PC-3 (cell line): ENCODE measurements at regions not wholly inside any gene's neighbourhood (a gene's known extent, or its start where the extent isn't known, plus 50 kb on each side); places are given as distances from the start of the nearest gene placed in this dataset.

ENCODE experiments used
- ATAC-seq: fragments of 200-7000 bp; cut with Tn5 transposase; 2 replicates; pipeline ENCODE4 v1.9.1; 2020; ENCODE audit warnings: mild to moderate bottlenecking, moderate library complexity
- BruUV-seq: library from RNA; stranded (reverse); fragments of 400-500 nt; replicated peaks from 2 replicates; lab custom pipeline; 2021; lab: Mats Ljungman, UMichigan
- CTCF ChIA-PET: fragments of 300-600 bp; sonication (Branson Sonifier 250); formaldehyde crosslinking; loops from one replicate; lab custom pipeline; 2022; ENCODE audit warnings: antibody characterized with exemption; lab: Charles Lee
- POLR2A ChIA-PET: fragments of 300-600 bp; sonication (Branson Sonifier 250); formaldehyde crosslinking; loops from one replicate; lab custom pipeline; 2022; ENCODE audit warnings: antibody characterized with exemption; ENCODE audit not compliant: unreplicated experiment; lab: Charles Lee
- DNase-seq: peaks from one replicate; pipeline ENCODE4 v3.0.0-alpha.2; 2015
- H2AFZ ChIP-seq: fragments of 300-600 bp; sonication (generic); 2 replicates; pipeline ENCODE4 v1.6.0; 2016; ENCODE audit warnings: antibody characterized with exemption, low read length
- H3F3A ChIP-seq: fragments of 300-600 bp; sonication (generic); one replicate; pipeline ENCODE4 v1.6.0; 2017; ENCODE audit warnings: antibody characterized with exemption, low read length, control low read depth, mild to moderate bottlenecking; ENCODE audit not compliant: unreplicated experiment
- H3K27ac ChIP-seq: fragments of 300-600 bp; sonication (generic); 2 replicates; pipeline ENCODE4 v1.5.1; 2016; ENCODE audit warnings: mild to moderate bottlenecking, low read length
- H3K27me3 ChIP-seq: fragments of 300-600 bp; sonication (generic); 2 replicates; pipeline ENCODE4 v1.6.1; 2016; ENCODE audit warnings: low read length, mixed read lengths
- H3K36me3 ChIP-seq: fragments of 300-600 bp; sonication (generic); 2 replicates; pipeline ENCODE4 v1.6.1; 2016; ENCODE audit warnings: low read depth, mixed run types, low read length, mixed read lengths
- H3K4me1 ChIP-seq: fragments of 300-600 bp; sonication (generic); 2 replicates; pipeline ENCODE4 v1.5.1; 2016; ENCODE audit warnings: low read length; ENCODE audit not compliant: insufficient read depth
- H3K4me2 ChIP-seq: fragments of 300-600 bp; sonication (generic); 2 replicates; pipeline ENCODE4 v1.6.0; 2016; ENCODE audit warnings: low read length
- H3K4me3 ChIP-seq: fragments of 300-600 bp; sonication (generic); 2 replicates; pipeline ENCODE4 v1.5.1; 2016; ENCODE audit warnings: mild to moderate bottlenecking, low read length, mixed read lengths
- H3K79me2 ChIP-seq: fragments of 300-600 bp; sonication (generic); 2 replicates; pipeline ENCODE4 v1.6.1; 2017; ENCODE audit warnings: low read length, mixed read lengths
- H3K9ac ChIP-seq: fragments of 300-600 bp; sonication (generic); 2 replicates; pipeline ENCODE4 v1.6.0; 2016; ENCODE audit warnings: mild to moderate bottlenecking, low read length
- H3K9me2 ChIP-seq: fragments of 300-600 bp; sonication (generic); replicated peaks from 2 replicates; pipeline ENCODE4 v1.6.1; 2016; ENCODE audit warnings: mixed run types, low read length, mixed read lengths
- H3K9me3 ChIP-seq: fragments of 300-600 bp; sonication (generic); 2 replicates; pipeline ENCODE4 v1.6.1; 2016; ENCODE audit warnings: low read length, mixed read lengths
- H4K20me1 ChIP-seq: fragments of 300-600 bp; sonication (generic); 2 replicates; pipeline ENCODE4 v1.6.1; 2016; ENCODE audit warnings: low read length, mixed read lengths
- CTCF ChIP-seq: fragments of 300-600 bp; sonication (generic); conservative IDR thresholded peaks from 2 replicates; pipeline ENCODE4 v1.5.1; 2017; ENCODE audit warnings: antibody characterized with exemption, low read depth, mild to moderate bottlenecking, low read length
- EZH2 ChIP-seq: fragments of 300-600 bp; sonication (generic); IDR thresholded peaks from one replicate; pipeline ENCODE4 v1.6.1; 2017; ENCODE audit warnings: antibody characterized with exemption, mild to moderate bottlenecking, low read length; ENCODE audit not compliant: unreplicated experiment
- EZH2phosphoT487 ChIP-seq: fragments of 300-600 bp; sonication (generic); IDR thresholded peaks from 2 replicates; pipeline ENCODE4 v1.6.1; 2018; ENCODE audit warnings: mild to moderate bottlenecking, antibody characterized with exemption, low read length, borderline replicate concordance
- intact Hi-C: fragments of 100-400 bp; cut with micrococcal nuclease; formaldehyde crosslinking; loops from 2 replicates; pipeline ENCODE4 v1.9.0; 2023

- Histone ChIP-seq H3K9ac (no peak overlapping the region), H3K9me3 (no peaks in the 10 kb centered on the region), H3F3A (no peaks in the 10 kb centered on the region), H3K36me3 (no peaks in the 10 kb centered on the region), H4K20me1 (peaks cover 4% of the 10 kb centered on the region; the same call in 1 of the 2 replicates), H3K27ac (no peak overlapping the region), H3K9me2 (no peaks in the 10 kb centered on the region), H2AFZ (no peak overlapping the region), H3K4me2 (no peak overlapping the region), H3K4me3 (no peak overlapping the region), H3K4me1 (peaks cover 11% of the 10 kb centered on the region), H3K79me2 (no peaks in the 10 kb centered on the region), H3K27me3 (no peaks in the 10 kb centered on the region)
- POLR2A ChIA-PET, result no interaction called here
- no TSS peak for BruUV-seq
- intact Hi-C loops, result no loop called here
- ATAC-seq, result no peak
- CTCF ChIA-PET, result no interaction called here
- no peak for DNase-seq
- TF ChIP-seq EZH2phosphoT487 (no peak), CTCF (no peak), EZH2 (no peak)
These were observed 151.2 kb downstream of the ERCC6L2 start for GRCh38 chr9:96026655-96027213.

GRCh38 chr9:96025995-96026602 lies 150.6 kb downstream of the ERCC6L2 start:
- Histone ChIP-seq H2AFZ (no peak overlapping the region), H3K9me3 (no peaks in the 10 kb centered on the region), H3K27ac (no peak overlapping the region), H3K4me1 (peaks cover 5% of the 10 kb centered on the region), H3K9ac (no peak overlapping the region), H3F3A (no peaks in the 10 kb centered on the region), H4K20me1 (peaks cover 4% of the 10 kb centered on the region; the same call in 1 of the 2 replicates), H3K4me3 (no peak overlapping the region), H3K9me2 (no peaks in the 10 kb centered on the region), H3K27me3 (peaks cover 3% of the 10 kb centered on the region), H3K79me2 (no peaks in the 10 kb centered on the region), H3K4me2 (no peak overlapping the region), H3K36me3 (no peaks in the 10 kb centered on the region)
- ChIA-PET CTCF (no interaction called here), POLR2A (no interaction called here)
- DNase-seq, result no peak
- ATAC-seq, result no peak
- TF ChIP-seq CTCF (no peak), EZH2 (no peak), EZH2phosphoT487 (no peak)
- intact Hi-C loops, result no loop called here
- BruUV-seq, result no TSS peak

GRCh38 chr9:96023486-96023885 lies 148.0 kb downstream of the ERCC6L2 start:
- Histone ChIP-seq H3K4me2 (no peak overlapping the region), H3K4me1 (no peaks in the 10 kb centered on the region), H3K4me3 (no peak overlapping the region), H3K27me3 (peaks cover 12% of the 10 kb centered on the region), H3K36me3 (no peaks in the 10 kb centered on the region), H3K9me2 (no peaks in the 10 kb centered on the region), H3K9me3 (no peaks in the 10 kb centered on the region), H3K27ac (no peak overlapping the region), H2AFZ (no peak overlapping the region), H4K20me1 (no peaks in the 10 kb centered on the region), H3F3A (no peaks in the 10 kb centered on the region), H3K9ac (no peak overlapping the region), H3K79me2 (no peaks in the 10 kb centered on the region)
- intact Hi-C loops, result no loop called here
- CTCF ChIA-PET, result no interaction called here
- POLR2A ChIA-PET, result no interaction called here
- TF ChIP-seq EZH2, result no peak
- TF ChIP-seq EZH2phosphoT487, result no peak
- TF ChIP-seq CTCF, result no peak
- no TSS peak for BruUV-seq
- DNase-seq (no peak), ATAC-seq (no peak)
